DND-41 (cell line): ENCODE measurements at regions not wholly inside any gene's neighbourhood (a gene's known extent, or its start where the extent isn't known, plus 50 kb on each side); places are given as distances from the start of the nearest gene placed in this dataset.

Experiments
- ATAC-seq: fragments of 200-7000 bp; cut with Tn5 transposase; 3 replicates; pipeline ENCODE4 v1.9.1; 2021; ENCODE audit warnings: low read depth; ENCODE audit not compliant: insufficient read depth
- DNase-seq: peaks from one replicate; pipeline ENCODE4 v3.0.0-alpha.2; 2020
- H2AFZ ChIP-seq: 2 replicates; pipeline ENCODE4 v1.6.0; 2012; ENCODE audit warnings: low read depth, low read length
- H3K27ac ChIP-seq: 2 replicates; pipeline ENCODE4 v1.5.1; 2012; ENCODE audit warnings: low read length, inconsistent platforms
- H3K27me3 ChIP-seq: fragments of 200-600 bp; sonication (generic); 2 replicates; pipeline ENCODE4 v1.6.0; 2012; ENCODE audit warnings: low read length, mild to moderate bottlenecking, inconsistent platforms; ENCODE audit not compliant: insufficient read depth, poor library complexity
- H3K36me3 ChIP-seq: 2 replicates; pipeline ENCODE4 v1.5.1; 2012; ENCODE audit warnings: low read length, inconsistent platforms; ENCODE audit not compliant: insufficient read depth
- H3K4me1 ChIP-seq: 2 replicates; pipeline ENCODE4 v1.5.1; 2012; ENCODE audit warnings: mild to moderate bottlenecking, low read length; ENCODE audit not compliant: insufficient read depth
- H3K4me2 ChIP-seq: 2 replicates; pipeline ENCODE4 v1.6.0; 2012; ENCODE audit warnings: mild to moderate bottlenecking, moderate library complexity, low read length, inconsistent platforms; ENCODE audit not compliant: insufficient read depth
- H3K4me3 ChIP-seq, 2 experiments: fragments of 200-600 bp in 1 of 2; shearing (Covaris generic) in 1 of 2; 2 replicates each; pipeline ENCODE4 v1.5.1; 2012 to 2016; ENCODE audit warnings: inconsistent platforms in 2 of 2, low read length in 2 of 2, mild to moderate bottlenecking in 2 of 2, low read depth in 1 of 2, moderate library complexity in 1 of 2
- H3K79me2 ChIP-seq: 2 replicates; pipeline ENCODE4 v1.6.0; 2012; ENCODE audit warnings: low read length, inconsistent platforms; ENCODE audit not compliant: insufficient read depth
- H3K9ac ChIP-seq: 2 replicates; pipeline ENCODE4 v1.6.0; 2012; ENCODE audit warnings: low read depth, mild to moderate bottlenecking, inconsistent platforms, low read length, moderate library complexity
- H3K9me3 ChIP-seq: 2 replicates; pipeline ENCODE4 v1.5.1; 2012; ENCODE audit warnings: low read length, moderate library complexity, mild to moderate bottlenecking, inconsistent platforms; ENCODE audit not compliant: insufficient read depth, severe bottlenecking
- H4K20me1 ChIP-seq: 2 replicates; pipeline ENCODE4 v1.6.0; 2012; ENCODE audit warnings: low read length; ENCODE audit not compliant: insufficient read depth
- CTCF ChIP-seq: IDR thresholded peaks from 2 replicates; pipeline ENCODE4 v1.5.1; 2012; ENCODE audit warnings: borderline replicate concordance, low read length, moderate library complexity, mild to moderate bottlenecking; ENCODE audit not compliant: poor library complexity, severe bottlenecking; ENCODE audit errors: extremely low read depth
- EZH2 ChIP-seq: IDR thresholded peaks from 3 replicates; pipeline ENCODE4 v1.6.1; 2012; ENCODE audit warnings: borderline replicate concordance, low read depth, mild to moderate bottlenecking, moderate library complexity, low read length, inconsistent platforms; ENCODE audit not compliant: severe bottlenecking

- TF ChIP-seq CTCF: no peak
- TF ChIP-seq EZH2: no peak
- no peak for ATAC-seq
- no peak for DNase-seq
- Histone ChIP-seq H3K4me1 (no peaks in the 10 kb centered on the region), H3K9ac (no peak overlapping the region), H3K4me2 (no peak overlapping the region), H4K20me1 (no peaks in the 10 kb centered on the region), H2AFZ (no peak overlapping the region), H3K36me3 (no peaks in the 10 kb centered on the region), H3K9me3 (no peaks in the 10 kb centered on the region), H3K27me3 (no peaks in the 10 kb centered on the region), H3K4me3 (no peak overlapping the region), H3K27ac (no peak overlapping the region), H3K79me2 (no peaks in the 10 kb centered on the region)
Measured at GRCh38 chr15:85869124-85869523, 74.4 kb upstream of the KLHL25 start.

GRCh38 chr15:85870216-85871014 lies 75.7 kb upstream of the KLHL25 start:
- Histone ChIP-seq H3K4me2 (no peak overlapping the region), H3K27ac (no peak overlapping the region)

GRCh38 chr15:85871545-85871944 lies 76.8 kb upstream of the KLHL25 start:
- Histone ChIP-seq H4K20me1 (no peaks in the 10 kb centered on the region), H3K4me2 (no peak overlapping the region), H3K4me3 (no peak overlapping the region), H3K27ac (no peak overlapping the region), H3K4me1 (no peaks in the 10 kb centered on the region), H3K9ac (no peak overlapping the region), H3K36me3 (no peaks in the 10 kb centered on the region), H3K79me2 (no peaks in the 10 kb centered on the region), H2AFZ (no peak overlapping the region), H3K27me3 (no peaks in the 10 kb centered on the region), H3K9me3 (no peaks in the 10 kb centered on the region)
- no peak for TF ChIP-seq CTCF
- no peak for TF ChIP-seq EZH2
- no peak for DNase-seq
- no peak for ATAC-seq

More at GRCh38 chr15:85870216-85871014, 75.7 kb upstream of the KLHL25 start:
- no peak overlapping the region for H2AFZ ChIP-seq
- H3K79me2 ChIP-seq: no peaks in the 10 kb centered on the region
- no peaks in the 10 kb centered on the region for H3K36me3 ChIP-seq
- no peak overlapping the region for H3K4me3 ChIP-seq
- H3K27me3 ChIP-seq: no peaks in the 10 kb centered on the region
- H3K9me3 ChIP-seq: no peaks in the 10 kb centered on the region
- H4K20me1 ChIP-seq: no peaks in the 10 kb centered on the region
- TF ChIP-seq EZH2 (no peak), CTCF (no peak)
- H3K4me1 ChIP-seq: no peaks in the 10 kb centered on the region
- DNase-seq (no peak), ATAC-seq (no peak)
- H3K9ac ChIP-seq: no peak overlapping the region
